Kidney (tissue), 13 donors: ENCODE measurements at regions not wholly inside any gene's neighbourhood (a gene's known extent, or its start where the extent isn't known, plus 50 kb on each side); places are given as distances from the start of the nearest gene placed in this dataset.

Source experiments
- DNase-seq, 5 donors: peaks; one replicate each; pipeline ENCODE4 v3.0.0-alpha.2; 2013 to 2020
- FAIRE-seq: peaks from 2 replicates; lab custom pipeline; 2012; peaks lifted over from hg19 to GRCh38; lab: Jason Lieb, UNC
- H3K27ac ChIP-seq, 2 donors: one replicate each; pipeline ENCODE4 v1.7.0; 2013; ENCODE audit warnings: low read depth in 2 of 2, low read length in 2 of 2, inconsistent platforms in 1 of 2
- H3K27me3 ChIP-seq: one replicate; pipeline ENCODE4 v1.7.1; 2013; ENCODE audit warnings: low read length, inconsistent platforms; ENCODE audit not compliant: control insufficient read depth, insufficient read depth
- H3K36me3 ChIP-seq, 3 donors: one replicate each; pipeline versions ENCODE4 v1.7.0 to v1.7.1; 2013; ENCODE audit warnings: low read length in 3 of 3, control low read depth in 1 of 3, inconsistent platforms in 1 of 3; ENCODE audit not compliant: insufficient read depth in 3 of 3, control insufficient read depth in 2 of 3
- H3K4me1 ChIP-seq, 3 donors: one replicate each; pipeline versions ENCODE4 v1.7.0 to v1.7.1; 2013; ENCODE audit warnings: low read length in 3 of 3, inconsistent platforms in 1 of 3, low read depth in 1 of 3; ENCODE audit not compliant: control insufficient read depth in 2 of 3, insufficient read depth in 2 of 3
- H3K4me3 ChIP-seq, 3 donors: one replicate each; pipeline versions ENCODE4 v1.7.0 to v1.8.1; 2013; ENCODE audit warnings: low read length in 3 of 3, control low read depth in 1 of 3, inconsistent platforms in 1 of 3
- H3K9ac ChIP-seq, 3 donors: one replicate each; pipeline versions ENCODE4 v1.7.0 to v1.7.1; 2013; ENCODE audit warnings: low read length in 3 of 3, control low read depth in 1 of 3, inconsistent platforms in 1 of 3
- H3K9me3 ChIP-seq, 3 donors: one replicate each; pipeline versions ENCODE4 v1.7.0 to v1.7.1; 2013; ENCODE audit warnings: low read length in 3 of 3, control low read depth in 1 of 3, inconsistent platforms in 1 of 3; ENCODE audit not compliant: control insufficient read depth in 2 of 3, insufficient read depth in 1 of 3
- CTCF ChIP-seq: IDR thresholded peaks from 3 replicates; pipeline ENCODE4 v1.5.1; 2012; ENCODE audit warnings: mild to moderate bottlenecking, moderate library complexity, borderline replicate concordance; ENCODE audit not compliant: insufficient read depth; ENCODE audit errors: extremely low read depth
- intact Hi-C: fragments of 100-400 bp; cut with DNase I; formaldehyde crosslinking; loops from one replicate; pipeline ENCODE4 v1.11.1; 2022
- donor health status: control.
- donor health status: control.
- donor health status: control.
- donor health status: control.
- donor health status: control.
- donor health status: DM: yes; HTN: yes; CAD: no.
- donor health status: Normal renal cell carcinoma (clear cell type).

- no peak overlapping the region for H3K27ac ChIP-seq
- peaks cover 0 to 3% (median 0%) of the 10 kb centered on the region in 3 donors for H3K4me1 ChIP-seq
- H3K27me3 ChIP-seq: no peaks in the 10 kb centered on the region
- TF ChIP-seq CTCF: no peak
- intact Hi-C loops: no loop called here
- no peak overlapping the region for H3K4me3 ChIP-seq
- H3K9me3 ChIP-seq: no peaks in the 10 kb centered on the region
- DNase-seq: no peak
- H3K9ac ChIP-seq: no peak overlapping the region
- no peak for FAIRE-seq
- no peaks in the 10 kb centered on the region for H3K36me3 ChIP-seq
These were observed 612.6 kb downstream of the DACH1 start for GRCh38 chr13:71254384-71254783.

GRCh38 chr13:71252184-71252704 lies 614.8 kb downstream of the DACH1 start:
- Histone ChIP-seq H3K4me3 (peak overlapping the region in 2 of 3 donors; percentile 34 to 49), H3K9me3 (no peaks in the 10 kb centered on the region), H3K27me3 (no peaks in the 10 kb centered on the region), H3K36me3 (no peaks in the 10 kb centered on the region), H3K4me1 (peaks cover 0 to 3% (median 0%) of the 10 kb centered on the region in 3 donors), H3K9ac (no peak overlapping the region), H3K27ac (no peak overlapping the region)
- DNase-seq: peak in 1 of 5 donors; percentile 12
- intact Hi-C loops: no loop called here
- FAIRE-seq: peak; percentile 66
- TF ChIP-seq CTCF: no peak

GRCh38 chr13:71251292-71251951 lies 615.6 kb downstream of the DACH1 start:
- TF ChIP-seq CTCF: no peak
- no peaks in the 10 kb centered on the region for H3K9me3 ChIP-seq
- no peak for FAIRE-seq
- no peaks in the 10 kb centered on the region for H3K27me3 ChIP-seq
- H3K9ac ChIP-seq: no peak overlapping the region
- DNase-seq: no peak
- H3K36me3 ChIP-seq: no peaks in the 10 kb centered on the region
- H3K27ac ChIP-seq: no peak overlapping the region
- H3K4me1 ChIP-seq: peaks cover 0 to 3% (median 0%) of the 10 kb centered on the region in 3 donors
- intact Hi-C loops: no loop called here
- H3K4me3 ChIP-seq: no peak overlapping the region
